NCI-H2227 treated with DMSO at 0.1 percent for 48 hours (cell line): ENCODE measurements at regions not wholly inside any gene's neighbourhood (a gene's known extent, or its start where the extent isn't known, plus 50 kb on each side); places are given as distances from the start of the nearest gene placed in this dataset.

Source experiments
- DNase-seq: peaks from one replicate; lab custom pipeline; 2025; lab: John Stamatoyannopoulos, UW

DNA sequence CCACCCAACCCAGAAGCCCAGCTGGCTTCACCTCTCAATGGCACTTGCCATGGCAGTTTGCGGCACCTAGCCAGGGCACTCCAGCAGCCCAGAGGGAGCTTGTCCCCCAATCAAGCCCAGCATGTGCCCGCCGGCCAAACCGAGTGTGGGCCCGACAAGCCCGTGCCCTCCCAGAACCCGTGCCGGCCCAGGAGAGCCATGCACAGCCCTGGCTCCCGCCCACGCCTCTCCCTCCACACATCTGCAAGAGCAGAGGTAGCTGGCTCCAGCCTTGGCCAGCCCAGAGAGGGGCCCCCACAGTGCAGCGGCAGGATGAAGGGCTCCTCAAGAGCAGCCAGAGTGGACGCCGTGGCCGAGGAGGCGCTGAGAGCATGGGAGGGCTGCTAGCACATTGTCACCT lies 2278.0 kb upstream of the PCDH20 start:
- no peak for DNase-seq

DNA sequence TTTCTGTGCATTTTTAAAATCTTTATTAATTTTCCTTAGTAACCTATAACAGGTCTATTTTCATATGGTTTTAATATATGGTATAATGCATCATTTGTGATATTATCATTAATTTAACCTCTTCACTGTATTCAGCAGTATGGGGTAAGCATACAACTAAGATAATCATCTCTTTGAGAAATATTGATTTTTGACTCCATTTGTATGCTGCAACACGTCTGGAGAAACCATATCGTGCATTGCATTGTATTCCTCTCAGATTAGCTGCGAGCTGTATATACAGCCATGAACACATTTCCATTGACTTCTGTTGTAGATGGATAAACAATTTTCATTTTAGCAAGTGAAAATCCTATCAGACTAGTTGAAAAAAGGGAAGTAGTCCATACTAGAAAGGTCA lies 2275.8 kb upstream of the PCDH20 start:
- no peak for DNase-seq

DNA sequence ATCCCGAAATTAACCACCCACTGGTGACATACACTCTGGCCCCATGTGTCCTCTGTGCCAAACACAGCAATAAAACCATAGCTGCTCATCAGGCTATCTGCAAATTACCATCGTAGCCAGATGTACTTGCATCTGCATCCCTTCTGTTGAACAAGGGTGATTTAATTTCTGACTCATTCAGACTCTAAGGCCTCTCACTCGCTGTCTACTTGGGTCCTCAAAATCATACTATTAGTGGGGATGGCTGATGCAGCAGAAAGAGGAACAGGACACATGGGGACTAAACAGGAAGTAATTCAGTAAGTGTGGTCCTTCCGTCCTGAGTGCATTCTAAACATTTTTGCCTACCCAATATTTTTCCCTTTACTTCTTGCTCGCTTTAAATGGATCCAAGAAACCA lies 2275.0 kb upstream of the PCDH20 start:
- no peak for DNase-seq

DNA sequence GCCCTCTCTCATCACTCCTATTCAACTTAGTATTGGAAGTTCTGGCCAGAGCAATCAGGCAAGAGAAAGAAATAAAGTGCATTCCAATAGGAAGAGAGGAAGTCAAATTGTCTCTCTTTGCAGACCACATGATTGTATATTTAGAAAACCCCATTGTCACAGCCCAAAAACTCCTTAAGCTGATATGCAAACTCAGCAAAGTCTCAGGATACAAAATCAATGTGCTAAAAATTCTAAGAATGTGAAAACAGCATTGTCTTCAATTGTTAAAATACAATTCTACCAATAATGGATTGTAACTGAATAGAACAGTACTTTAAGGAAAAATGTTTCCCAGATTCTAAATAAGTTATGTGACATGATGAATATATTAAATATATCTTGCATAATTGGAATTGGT lies 2269.2 kb upstream of the PCDH20 start:
- no peak for DNase-seq

DNA sequence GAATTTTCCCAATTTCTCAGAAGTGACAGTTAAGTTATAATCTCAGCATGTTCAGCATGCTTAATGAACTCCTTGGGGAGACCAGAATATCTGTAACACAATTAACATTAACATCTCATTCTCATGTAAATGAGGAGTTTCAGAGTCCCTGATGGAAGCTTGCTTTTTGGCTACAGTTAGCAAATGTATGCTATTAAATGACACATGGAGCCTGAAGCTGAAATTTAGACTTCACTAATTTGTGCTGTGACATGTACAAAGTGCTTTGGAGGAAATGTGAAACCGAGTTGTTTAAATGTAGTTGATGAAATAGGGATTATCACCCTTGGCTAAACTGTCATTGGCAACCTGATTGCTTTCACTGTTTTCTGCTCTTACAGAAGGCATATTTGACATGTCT lies 2265.1 kb upstream of the PCDH20 start:
- DNase-seq: no peak

DNA sequence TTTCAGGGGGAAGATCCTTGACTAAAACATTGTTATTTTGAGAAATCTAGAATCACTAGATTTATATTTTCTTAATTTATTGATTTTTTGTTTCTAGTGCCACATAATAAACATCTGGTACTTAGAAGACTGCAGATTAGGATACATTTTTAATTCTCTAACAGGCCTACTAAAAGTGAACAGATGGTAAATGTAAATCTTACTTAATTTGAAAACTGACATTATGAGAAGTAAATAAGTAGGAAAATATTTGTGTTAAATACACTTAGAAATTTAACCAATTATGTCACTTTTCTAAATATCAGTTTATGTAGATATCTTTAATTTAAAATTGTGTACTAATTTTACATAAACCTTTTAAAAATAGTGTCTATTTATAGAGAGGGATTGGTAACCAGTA lies 2255.6 kb upstream of the PCDH20 start:
- DNase-seq: no peak

DNA sequence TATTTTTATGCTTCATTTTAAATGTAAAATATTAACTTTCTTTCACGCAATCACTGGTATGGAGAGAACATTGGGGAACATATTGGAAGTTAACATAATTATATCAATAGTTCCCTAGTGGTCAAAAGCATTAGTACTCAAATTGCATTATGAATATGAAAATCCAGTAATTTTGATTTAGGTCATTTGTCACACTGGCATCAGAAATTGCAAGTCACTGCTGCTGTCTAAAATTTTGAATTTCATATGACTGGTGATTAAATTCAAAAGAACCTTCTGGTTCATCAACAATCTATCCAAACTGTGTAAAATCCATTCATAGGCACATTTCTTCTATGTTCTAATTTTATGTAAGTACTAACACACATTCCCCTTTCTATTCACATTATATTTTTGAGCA lies 2235.7 kb upstream of the PCDH20 start:
- DNase-seq: no peak

DNA sequence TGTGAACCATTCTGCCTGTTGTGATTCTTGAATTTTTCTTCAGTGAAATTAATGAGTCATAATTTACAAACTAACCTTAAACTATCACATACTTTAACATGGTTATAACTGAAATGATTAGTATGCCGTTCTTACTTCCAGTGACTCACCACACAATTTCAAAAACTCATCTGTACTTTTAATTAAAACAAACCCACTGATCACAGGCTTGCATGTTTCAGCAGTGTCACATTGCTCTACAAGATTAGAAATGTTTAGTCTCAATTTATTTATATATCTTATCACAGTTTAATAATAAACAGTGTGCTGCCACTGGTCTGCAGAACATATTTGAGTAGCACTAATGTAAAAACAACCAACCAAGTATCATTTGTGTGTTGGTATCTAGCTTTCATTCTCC lies 2227.9 kb upstream of the PCDH20 start:
- no peak for DNase-seq

DNA sequence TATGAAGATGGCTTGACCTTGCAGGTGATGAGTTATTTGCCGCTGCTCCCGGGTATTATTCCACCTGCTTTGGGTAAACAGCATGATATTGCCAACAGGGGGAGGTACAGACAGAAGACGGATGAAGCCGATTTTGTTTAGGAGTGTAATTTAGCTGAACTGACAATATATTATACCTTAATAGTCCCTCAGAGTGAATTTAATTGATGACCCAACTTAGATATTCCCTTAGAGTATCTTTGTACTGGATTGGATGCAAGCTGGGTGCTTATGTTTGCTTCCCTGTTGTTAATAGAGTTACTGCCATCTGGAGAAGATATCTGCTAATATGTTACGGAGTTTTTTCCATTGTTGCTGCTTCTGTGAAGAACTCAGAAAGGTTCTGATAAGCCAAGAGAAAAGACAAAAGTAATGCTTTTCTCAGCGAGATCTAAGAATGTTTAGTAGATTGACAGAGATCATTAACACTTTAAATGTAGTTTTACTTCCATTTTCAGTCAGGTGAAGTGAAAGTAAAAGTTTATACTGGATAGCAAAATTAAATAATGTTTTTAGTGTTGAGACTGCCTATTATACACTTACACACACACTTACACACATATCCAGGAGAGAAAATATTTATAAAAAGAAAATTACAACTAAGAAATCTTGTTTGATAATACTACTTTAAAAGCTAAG lies 2220.8 kb upstream of the PCDH20 start:
- peak; percentile 26 for DNase-seq

DNA sequence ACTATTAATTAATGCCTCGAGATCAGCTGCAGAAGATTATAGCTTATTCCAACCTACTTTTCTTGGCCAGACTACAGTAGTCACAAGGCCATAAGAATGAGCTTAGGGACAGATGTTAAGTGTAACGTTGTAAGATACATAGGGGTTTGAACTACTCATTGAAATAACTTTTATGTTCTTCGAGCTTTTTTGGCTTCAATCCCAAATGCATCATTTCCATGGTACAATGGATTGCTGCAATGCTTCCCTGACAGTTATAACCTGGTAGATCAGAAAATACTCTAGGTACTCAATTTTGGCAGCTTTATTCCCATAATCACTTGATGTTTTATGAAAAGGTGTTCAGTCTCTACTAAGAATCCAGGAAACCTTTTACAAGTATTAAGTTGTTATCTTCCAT lies 2216.7 kb upstream of the PCDH20 start:
- DNase-seq: no peak

DNA sequence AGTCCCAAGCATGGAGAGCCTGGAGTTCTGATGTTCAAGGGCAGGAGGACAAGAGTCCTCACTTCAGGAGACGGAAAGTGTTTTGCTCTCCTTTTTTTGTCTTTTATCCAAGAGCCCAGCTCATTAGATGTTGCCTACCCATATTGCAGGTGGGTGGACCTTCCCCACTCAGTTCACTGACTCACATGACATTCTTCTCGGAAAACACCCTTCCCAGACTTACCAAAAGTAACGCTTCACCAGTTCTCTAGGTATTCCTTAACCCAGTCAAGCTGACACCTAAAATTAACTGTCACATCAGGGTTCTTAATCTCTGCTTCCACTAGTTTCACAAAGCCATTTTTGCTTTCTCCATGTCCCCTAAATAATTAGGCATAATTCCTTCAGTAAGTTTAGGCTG lies 2215.4 kb upstream of the PCDH20 start:
- DNase-seq: no peak

DNA sequence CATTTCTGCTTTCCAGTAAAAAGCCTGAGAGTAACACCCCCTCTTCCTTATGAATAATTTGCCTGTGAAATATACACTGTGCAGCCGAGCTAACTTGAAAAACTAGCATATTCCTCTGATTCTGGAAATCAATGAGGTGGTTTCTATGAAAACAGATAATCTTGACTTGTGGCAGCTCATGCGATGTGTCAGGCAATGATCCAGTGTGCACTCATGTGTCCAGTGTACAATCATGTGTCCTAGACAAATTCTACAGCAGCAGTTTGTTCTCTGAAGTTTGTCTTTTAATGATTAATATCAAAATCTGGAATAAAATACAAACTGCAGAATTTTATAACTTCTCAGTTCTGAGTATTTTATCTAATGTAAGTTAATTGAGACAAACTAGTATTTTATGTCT lies 2213.9 kb upstream of the PCDH20 start:
- DNase-seq: no peak

DNA sequence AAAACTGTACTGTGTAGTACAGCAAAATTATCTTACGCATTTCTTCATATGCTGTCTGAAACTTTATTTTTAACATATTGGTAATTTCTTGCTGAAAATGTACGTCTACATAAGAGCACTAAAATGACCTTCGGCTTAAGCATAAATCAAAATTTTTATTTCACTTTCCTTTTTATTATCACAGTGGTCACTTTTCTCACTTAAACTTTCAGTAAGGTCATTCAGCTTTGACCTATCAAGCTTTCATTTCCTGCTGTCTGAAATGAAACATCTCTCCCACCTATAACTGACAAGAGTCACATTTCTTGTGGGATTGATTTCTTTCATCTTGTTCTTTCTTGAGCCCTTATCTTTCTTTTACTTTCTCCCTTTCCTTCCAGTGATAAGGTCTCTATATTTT lies 2212.7 kb upstream of the PCDH20 start:
- no peak for DNase-seq

DNA sequence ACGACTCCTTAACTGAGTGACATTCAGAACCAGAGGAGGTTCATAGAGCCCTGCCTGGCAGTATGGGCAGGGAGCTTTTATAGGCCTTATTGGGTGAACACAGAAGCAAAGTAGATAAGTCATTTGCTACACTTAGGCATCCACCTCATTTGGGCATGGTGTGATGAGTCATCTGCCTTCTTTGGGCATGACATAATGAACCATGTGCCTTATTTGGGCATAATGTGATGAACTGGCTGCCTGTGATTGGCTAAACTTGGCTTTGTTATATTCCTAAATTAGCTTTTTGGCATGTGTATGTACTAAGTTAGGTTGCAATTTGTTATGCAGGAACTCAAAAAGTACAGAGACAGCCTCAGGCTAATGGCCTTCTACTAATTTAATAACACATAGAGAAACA lies 2210.2 kb upstream of the PCDH20 start:
- no peak for DNase-seq

DNA sequence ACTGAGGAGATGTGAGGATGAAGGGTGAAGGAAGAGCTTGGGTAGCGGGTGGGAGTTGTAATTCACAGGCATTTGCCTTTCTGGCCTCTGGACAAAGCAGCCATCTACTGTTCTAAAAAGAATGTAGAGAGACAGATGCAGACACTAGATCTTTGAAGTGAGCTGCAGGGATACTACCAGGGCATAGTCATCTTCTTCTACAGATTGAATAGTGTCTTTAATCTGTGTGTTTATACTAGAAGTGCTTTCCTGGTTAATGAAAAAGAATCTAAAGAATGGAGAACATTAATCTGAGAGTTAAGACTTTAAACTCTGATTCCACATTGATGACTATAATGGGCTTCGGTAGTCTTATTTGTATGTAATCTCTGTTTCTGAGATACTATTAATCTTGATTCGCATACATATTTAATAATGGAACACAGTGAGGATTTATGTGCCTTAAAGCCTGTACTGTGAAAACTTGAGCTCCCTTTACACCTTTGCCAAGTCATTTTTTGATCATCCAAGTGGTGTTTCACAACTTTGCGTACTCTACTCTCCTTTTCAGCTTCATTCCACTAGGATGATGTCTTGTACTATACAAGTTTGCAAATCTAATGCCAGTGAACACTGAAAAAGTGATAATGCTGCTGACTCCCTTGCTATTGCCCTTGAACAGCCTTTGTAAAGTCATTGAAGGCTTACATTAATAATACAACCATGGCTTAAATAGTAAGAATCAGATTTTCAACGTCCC lies 2199.4 kb upstream of the PCDH20 start:
- DNase-seq: no peak

DNA sequence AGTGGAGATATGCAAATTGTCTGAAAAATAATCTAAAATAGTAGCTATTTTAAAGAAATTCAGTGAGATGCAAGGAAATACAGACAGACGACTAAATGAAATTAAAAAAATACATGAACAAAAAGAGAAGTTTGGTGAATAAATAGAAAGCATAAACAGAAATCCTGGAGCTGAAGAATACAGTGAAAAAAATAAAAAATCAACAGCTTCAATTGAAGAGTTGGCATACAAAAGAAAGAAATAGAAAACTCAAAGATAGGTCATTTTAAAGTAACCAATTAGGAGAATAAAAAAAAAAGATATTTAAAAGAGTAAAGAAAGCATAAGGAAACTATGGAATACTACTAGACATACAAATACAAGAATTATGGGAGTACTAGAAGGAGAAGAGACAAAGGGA lies 2191.5 kb upstream of the PCDH20 start:
- no peak for DNase-seq

DNA sequence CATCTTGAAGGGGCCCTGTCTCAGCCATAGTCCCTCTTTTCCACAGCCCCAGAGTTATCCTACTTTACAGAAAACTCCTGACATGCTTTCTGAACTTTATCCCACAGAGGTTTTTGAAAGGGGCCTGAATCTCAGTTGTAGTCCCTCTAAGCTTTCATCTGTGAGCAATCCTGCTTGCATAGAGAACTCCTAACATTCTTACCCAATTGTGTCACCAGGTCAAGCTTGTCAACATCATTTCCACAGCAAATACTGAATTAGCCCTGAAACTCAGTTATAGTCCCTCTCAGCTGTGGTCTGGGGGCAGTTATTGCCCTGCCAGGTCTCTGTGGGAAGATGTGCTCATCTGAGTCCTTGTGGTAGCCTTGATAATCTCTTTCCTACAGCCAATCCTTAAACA lies 2190.3 kb upstream of the PCDH20 start:
- DNase-seq: no peak

DNA sequence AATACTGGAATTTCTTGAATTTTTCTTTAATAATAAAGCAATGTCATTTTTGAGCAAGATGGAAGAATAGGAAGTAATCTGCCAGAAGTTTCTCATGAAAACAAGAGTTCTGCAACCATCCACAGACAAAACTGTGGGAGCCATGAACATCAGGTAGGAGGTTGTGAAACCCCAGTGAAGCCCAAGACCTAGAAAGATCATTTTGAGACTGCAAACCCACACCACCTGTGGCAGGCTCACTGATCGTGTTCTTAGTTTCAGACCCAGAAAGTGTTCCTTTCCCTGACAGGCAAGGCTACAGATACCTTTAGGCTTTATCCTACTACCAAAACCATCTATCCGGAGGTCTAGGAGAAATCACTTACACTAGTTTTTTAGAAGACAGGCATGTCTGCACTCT lies 2189.8 kb upstream of the PCDH20 start:
- DNase-seq: no peak

DNA sequence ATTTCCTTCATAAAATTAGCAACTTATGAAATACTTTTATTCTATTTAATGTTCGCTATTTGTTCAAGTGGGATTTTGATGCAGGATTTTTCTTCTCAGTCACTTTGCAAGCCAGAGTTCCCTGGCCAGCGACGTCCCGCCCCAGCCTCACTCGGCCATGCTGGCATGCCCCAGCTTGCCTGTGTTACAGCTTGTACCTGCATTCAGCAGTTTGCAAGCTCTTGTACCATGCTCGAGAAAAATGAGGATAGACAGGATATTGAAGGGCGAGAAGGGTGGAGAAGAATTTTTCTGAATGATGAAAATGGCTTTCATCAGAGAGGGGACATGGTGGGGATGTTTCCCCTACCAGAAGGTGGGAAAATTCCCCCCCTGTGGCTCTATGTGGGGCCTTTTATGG lies 2180.2 kb upstream of the PCDH20 start:
- no peak for DNase-seq

DNA sequence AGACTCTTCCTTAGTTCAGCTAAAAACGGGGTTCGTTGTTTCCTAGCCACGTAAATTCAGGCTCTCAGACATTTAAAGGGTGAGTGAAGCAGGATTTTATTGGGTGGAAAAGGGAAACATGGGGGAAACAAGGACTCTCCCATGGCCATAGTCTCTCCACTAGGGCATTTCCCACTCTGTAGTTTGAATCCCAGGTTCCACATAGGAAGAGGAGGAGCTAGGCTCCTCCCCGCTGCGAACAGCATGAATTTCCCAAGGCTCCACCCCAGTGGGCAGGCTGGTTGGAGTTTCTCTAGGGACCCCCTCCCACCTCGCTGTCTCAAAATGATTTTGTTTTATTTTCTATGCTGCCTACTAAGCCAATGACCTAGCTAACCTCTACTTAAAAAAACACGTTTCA lies 2170.8 kb upstream of the PCDH20 start:
- DNase-seq: no peak

DNA sequence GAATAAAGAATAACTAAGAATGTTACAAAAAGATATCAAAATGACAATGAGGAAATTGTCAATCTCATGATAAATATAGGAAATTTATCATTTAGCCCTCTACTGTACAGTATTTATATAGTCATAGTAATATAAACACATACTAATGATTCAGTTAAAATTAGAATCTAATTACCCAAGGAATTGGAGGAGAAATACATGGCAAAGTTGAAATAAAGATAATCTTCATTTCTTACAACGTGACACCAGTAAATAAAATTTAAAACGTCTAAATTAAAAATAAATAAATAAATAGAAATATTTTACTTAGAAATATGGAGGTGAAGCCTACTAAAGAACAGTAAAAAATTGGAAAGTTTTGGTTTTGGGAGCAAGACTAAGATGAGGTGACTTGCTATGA lies 2163.1 kb upstream of the PCDH20 start:
- DNase-seq: no peak

DNA sequence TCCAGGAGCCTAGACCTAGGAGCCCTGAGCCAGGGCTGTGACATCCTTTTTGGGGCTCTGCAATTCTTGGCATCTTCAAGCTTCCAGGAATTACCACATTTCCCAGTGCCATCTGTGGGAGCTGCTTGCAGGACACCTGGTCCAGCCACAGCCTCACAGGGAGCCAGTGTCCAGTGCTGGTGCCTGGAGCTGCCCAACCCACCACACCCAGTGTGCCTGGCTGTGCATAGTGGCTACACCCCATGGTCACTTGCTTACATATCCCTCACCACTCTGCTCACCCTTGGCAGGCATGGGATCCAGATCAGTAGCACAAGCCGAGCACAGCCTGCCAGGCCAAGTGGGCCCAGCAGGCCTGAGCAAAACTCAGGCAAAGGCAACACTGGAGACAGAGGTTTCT lies 2151.4 kb upstream of the PCDH20 start:
- no peak for DNase-seq

DNA sequence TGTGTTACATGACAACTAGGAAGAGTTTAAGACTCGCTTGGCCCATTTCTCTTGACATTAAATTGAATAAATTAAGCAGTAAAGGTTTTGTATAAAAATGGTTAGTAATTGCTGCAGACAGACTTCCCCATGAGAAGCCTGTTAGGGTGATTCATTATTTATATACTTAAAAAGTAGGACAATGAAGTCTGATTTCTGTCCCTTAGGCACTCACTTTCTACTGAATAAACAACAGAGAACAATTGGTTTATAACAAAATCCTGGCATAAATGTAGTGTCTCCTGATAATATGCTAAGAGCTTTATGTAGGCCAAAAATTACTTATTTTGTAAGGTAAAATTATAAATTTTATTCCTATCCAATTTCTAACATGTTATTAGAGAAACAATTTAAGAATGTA lies 2138.5 kb upstream of the PCDH20 start:
- DNase-seq: no peak

DNA sequence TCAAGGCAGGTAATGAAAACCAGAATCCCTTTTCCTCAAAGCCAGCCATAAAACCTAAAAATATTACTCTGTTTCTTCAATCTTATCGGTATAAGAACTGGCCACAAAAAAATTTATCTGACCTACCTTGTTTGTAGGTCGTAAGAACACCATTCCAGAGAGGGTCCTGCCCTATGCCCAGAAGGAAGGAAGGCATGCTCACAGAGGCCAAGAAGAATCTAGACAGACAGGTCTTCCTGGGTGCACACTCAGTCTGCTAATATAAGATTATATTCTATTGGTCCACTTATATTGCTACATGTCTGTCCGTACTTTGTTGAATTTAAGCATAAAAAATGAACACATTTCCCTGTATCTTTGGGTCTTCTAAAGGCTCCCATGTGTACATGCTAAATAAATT lies 2136.1 kb upstream of the PCDH20 start:
- no peak for DNase-seq
